ENCODE measurements at regions not wholly inside any gene's neighbourhood (a gene's known extent, or its start where the extent isn't known, plus 50 kb on each side); places are given as distances from the start of the nearest gene placed in this dataset.

DNA sequence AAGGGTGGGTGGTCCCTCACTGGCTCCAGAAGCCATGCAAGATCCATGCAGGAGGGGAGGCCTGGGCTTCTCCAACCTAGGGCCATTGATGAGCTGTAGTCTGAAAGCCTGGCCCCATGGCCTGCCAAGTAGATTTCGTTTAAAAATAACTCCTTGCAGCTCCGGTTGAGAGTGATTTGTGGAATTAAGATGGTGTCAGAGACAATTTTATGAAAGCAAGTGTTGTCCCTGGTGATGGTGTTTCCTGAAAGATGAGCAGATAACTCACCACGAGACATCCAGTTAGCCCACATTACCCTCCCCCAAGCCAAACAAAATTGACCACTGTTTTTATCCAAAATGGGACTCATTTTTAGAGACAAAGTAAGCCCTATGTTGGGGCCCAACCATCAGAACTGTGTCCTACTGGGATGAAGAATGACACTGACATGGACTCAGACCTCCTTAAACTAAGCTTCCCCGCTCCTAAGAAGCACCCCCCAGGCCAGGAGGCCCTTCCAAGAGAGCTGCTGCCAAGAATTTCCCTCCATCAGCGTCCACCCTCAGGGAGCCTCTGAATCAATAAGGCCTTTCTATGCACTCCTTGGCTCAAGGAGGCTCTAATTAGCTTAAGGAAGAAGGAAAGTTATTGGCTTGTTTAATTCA lies 174.2 kb upstream of the NCAM1 start:
- dilution Hi-C loops (cut with MboI; ENCODE audit: extremely low pct_ligation_motif_present, low sequenced_read_pairs): no loop called here
- Histone ChIP-seq H3K27me3 (ENCODE audit: control insufficient read depth in 2 of 2, insufficient read depth in 2 of 2, low read length in 2 of 2) (no peaks in the 10 kb centered on the region), H3K9me3 (replicated peaks; ENCODE audit: control insufficient read depth, insufficient read depth, low read length) (peaks cover 2% of the 10 kb centered on the region), H4K20me1 (replicated peaks; ENCODE audit: control insufficient read depth, extremely low read depth, insufficient read depth, low read length) (no peaks in the 10 kb centered on the region), H3K27ac (ENCODE audit: insufficient read depth, low read depth, low read length) (no peak overlapping the region), H3K79me2 (ENCODE audit: control insufficient read depth, insufficient read depth, low read length) (no peaks in the 10 kb centered on the region), H3K4me2 (ENCODE audit: insufficient read depth, low read length) (no peak overlapping the region), H2AFZ (ENCODE audit: low read depth, low read length) (no peak overlapping the region), H3K9ac (replicated peaks; ENCODE audit: extremely low read depth, insufficient read depth, low read length) (no peak overlapping the region), H3K36me3 (ENCODE audit: control insufficient read depth in 2 of 2, extremely low read depth in 1 of 2, insufficient read depth in 2 of 2, low read length in 2 of 2) (no peaks in the 10 kb centered on the region), H3K9me1 (replicated peaks; ENCODE audit: control insufficient read depth, extremely low read depth, insufficient read depth, low read length) (no peaks in the 10 kb centered on the region), H3K4me3 (replicated peaks in 1 of 3; ENCODE audit: insufficient read depth in 1 of 3, low read depth in 1 of 3, low read length in 3 of 3) (no peak overlapping the region), H3K4me1 (ENCODE audit: control insufficient read depth, extremely low read depth, insufficient read depth, low read length) (no peaks in the 10 kb centered on the region)
- no TSS peak for BruUV-seq (replicated peaks)
- intact Hi-C loops (cut with micrococcal nuclease): no loop called here
- TF ChIP-seq MYC (IDR thresholded peaks at IDR 0.05; ENCODE audit: low read depth, low read length) (no peak), GATA2 (IDR thresholded peaks at IDR 0.05; ENCODE audit: insufficient read depth, insufficient read length, low read depth, low read length) (no peak), JUN (IDR thresholded peaks at IDR 0.05; ENCODE audit: borderline replicate concordance, insufficient read depth, insufficient read length, low read depth) (no peak), EZH2 (IDR thresholded peaks at IDR 0.05; ENCODE audit: borderline replicate concordance, low read depth, low read length, severe bottlenecking) (no peak), FOS (IDR thresholded peaks at IDR 0.05; ENCODE audit: borderline replicate concordance, insufficient read depth, low read length) (no peak), CTCF (IDR thresholded peaks at IDR 0.05; ENCODE audit: extremely low read depth in 1 of 2, insufficient read depth in 1 of 2, low read depth in 1 of 2, low read length in 2 of 2) (no peak), POLR2A (IDR thresholded peaks at IDR 0.05; ENCODE audit: low read depth, low read length) (no peak), POLR2AphosphoS5 (IDR thresholded peaks at IDR 0.05; ENCODE audit: insufficient read depth, low read depth, low read length) (no peak)
- TF ChIP-seq, protein P1, sequence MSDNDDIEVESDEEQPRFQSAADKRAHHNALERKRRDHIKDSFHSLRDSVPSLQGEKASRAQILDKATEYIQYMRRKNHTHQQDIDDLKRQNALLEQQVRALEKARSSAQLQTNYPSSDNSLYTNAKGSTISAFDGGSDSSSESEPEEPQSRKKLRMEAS (IDR thresholded peaks at IDR 0.05; ENCODE audit: insufficient read depth, insufficient read length): no peak
- FAIRE-seq (no peak), DNase-seq (ENCODE audit: low read depth, low spot score) (no peak)
- ChIA-PET POLR2A (no interaction called here), CTCF (no interaction called here)
